ENCODE measurements at regions not wholly inside any gene's neighbourhood (a gene's known extent, or its start where the extent isn't known, plus 50 kb on each side); places are given as distances from the start of the nearest gene placed in this dataset.
"Not testable (repeated sequence)": the region's sequence is repeated elsewhere in the genome, so short reads cannot be mapped to it uniquely, and the experiment has no call there.

- DNase-seq (ENCODE audit: low read depth): no peak
Measured at GRCh38 chr5:117624201-117624600, 1049.6 kb upstream of the SEMA6A start.

- DNase-seq (ENCODE audit: low read depth): no peak
Measured at GRCh38 chr5:117623042-117623805, 1048.6 kb upstream of the SEMA6A start.

GRCh38 chr5:117621921-117622320 lies 1047.3 kb upstream of the SEMA6A start:
- DNase-seq (ENCODE audit: low read depth): no peak

GRCh38 chr5:117615226-117615625 lies 1040.6 kb upstream of the SEMA6A start:
- DNase-seq (ENCODE audit: low read depth): no peak

GRCh38 chr5:117614408-117614807 lies 1039.8 kb upstream of the SEMA6A start:
- DNase-seq (ENCODE audit: low read depth): no peak

- DNase-seq (ENCODE audit: low read depth): no peak
Measured at GRCh38 chr5:117604845-117605244, 1030.2 kb upstream of the SEMA6A start.

- DNase-seq (ENCODE audit: low read depth): not testable (repeated sequence)
Measured at GRCh38 chr5:117599811-117600210, 1025.2 kb upstream of the SEMA6A start.

GRCh38 chr5:117594166-117594565 lies 1019.5 kb upstream of the SEMA6A start:
- no peak for DNase-seq (ENCODE audit: low read depth)

- no peak for DNase-seq (ENCODE audit: low read depth)
Measured at GRCh38 chr5:117590944-117591343, 1016.3 kb upstream of the SEMA6A start.

GRCh38 chr5:117588611-117589010 lies 1014.0 kb upstream of the SEMA6A start:
- no peak for DNase-seq (ENCODE audit: low read depth)

GRCh38 chr5:117587111-117587510 lies 1012.5 kb upstream of the SEMA6A start:
- no peak for DNase-seq (ENCODE audit: low read depth)

- no peak for DNase-seq (ENCODE audit: low read depth)
Measured at GRCh38 chr5:117568622-117569021, 994.0 kb upstream of the SEMA6A start.

- DNase-seq (ENCODE audit: low read depth): no peak
Measured at GRCh38 chr5:117568126-117568525, 993.5 kb upstream of the SEMA6A start.

- no peak for DNase-seq (ENCODE audit: low read depth)
Measured at GRCh38 chr5:117562647-117563046, 988.0 kb upstream of the SEMA6A start.

GRCh38 chr5:117561531-117561930 lies 986.9 kb upstream of the SEMA6A start:
- DNase-seq (ENCODE audit: low read depth): no peak

GRCh38 chr5:117559005-117559844 lies 984.6 kb upstream of the SEMA6A start:
- no peak for DNase-seq (ENCODE audit: low read depth)

GRCh38 chr5:117551236-117551635 lies 976.6 kb upstream of the SEMA6A start:
- DNase-seq (ENCODE audit: low read depth): no peak

- no peak for DNase-seq (ENCODE audit: low read depth)
Measured at GRCh38 chr5:117547192-117547591, 972.6 kb upstream of the SEMA6A start.

GRCh38 chr5:117539692-117540091 lies 965.1 kb upstream of the SEMA6A start:
- DNase-seq (ENCODE audit: low read depth): no peak

GRCh38 chr5:117533792-117534191 lies 959.2 kb upstream of the SEMA6A start:
- no peak for DNase-seq (ENCODE audit: low read depth)

GRCh38 chr5:117533051-117533670 lies 958.5 kb upstream of the SEMA6A start:
- DNase-seq (ENCODE audit: low read depth): not testable (repeated sequence)

- DNase-seq (ENCODE audit: low read depth): no peak
Measured at GRCh38 chr5:117519957-117520500, 945.4 kb upstream of the SEMA6A start.

- DNase-seq (ENCODE audit: low read depth): no peak
Measured at GRCh38 chr5:117504305-117504704, 929.7 kb upstream of the SEMA6A start.

Data from CMK (cell line).